ENCODE measurements at regions not wholly inside any gene's neighbourhood (a gene's known extent, or its start where the extent isn't known, plus 50 kb on each side); places are given as distances from the start of the nearest gene placed in this dataset.

DNA sequence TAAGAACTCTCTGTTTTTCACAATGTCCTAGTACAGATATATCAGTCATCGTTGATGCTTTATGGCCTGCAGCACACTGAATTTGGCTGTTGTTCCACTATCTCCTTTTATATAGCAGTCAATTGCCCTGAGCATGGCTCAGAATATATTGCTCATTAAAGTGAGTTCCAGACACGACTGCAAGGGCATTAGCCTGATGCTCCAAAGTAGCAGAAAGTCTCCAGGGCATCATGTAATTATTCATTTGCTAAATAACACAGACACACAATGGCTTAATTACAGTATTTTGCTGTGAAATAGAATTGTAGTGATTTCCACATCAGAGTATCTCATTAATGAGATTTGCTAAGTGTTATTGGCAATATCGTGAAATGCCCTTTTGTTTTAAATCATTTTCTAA lies 1167.5 kb downstream of the AACS start:
- DNase-seq, result no peak
- TF ChIP-seq EP300 (IDR thresholded peaks at IDR 0.05), result no peak
- no peak for TF ChIP-seq POLR2AphosphoS5 (IDR thresholded peaks at IDR 0.05)
- TF ChIP-seq, protein P1, sequence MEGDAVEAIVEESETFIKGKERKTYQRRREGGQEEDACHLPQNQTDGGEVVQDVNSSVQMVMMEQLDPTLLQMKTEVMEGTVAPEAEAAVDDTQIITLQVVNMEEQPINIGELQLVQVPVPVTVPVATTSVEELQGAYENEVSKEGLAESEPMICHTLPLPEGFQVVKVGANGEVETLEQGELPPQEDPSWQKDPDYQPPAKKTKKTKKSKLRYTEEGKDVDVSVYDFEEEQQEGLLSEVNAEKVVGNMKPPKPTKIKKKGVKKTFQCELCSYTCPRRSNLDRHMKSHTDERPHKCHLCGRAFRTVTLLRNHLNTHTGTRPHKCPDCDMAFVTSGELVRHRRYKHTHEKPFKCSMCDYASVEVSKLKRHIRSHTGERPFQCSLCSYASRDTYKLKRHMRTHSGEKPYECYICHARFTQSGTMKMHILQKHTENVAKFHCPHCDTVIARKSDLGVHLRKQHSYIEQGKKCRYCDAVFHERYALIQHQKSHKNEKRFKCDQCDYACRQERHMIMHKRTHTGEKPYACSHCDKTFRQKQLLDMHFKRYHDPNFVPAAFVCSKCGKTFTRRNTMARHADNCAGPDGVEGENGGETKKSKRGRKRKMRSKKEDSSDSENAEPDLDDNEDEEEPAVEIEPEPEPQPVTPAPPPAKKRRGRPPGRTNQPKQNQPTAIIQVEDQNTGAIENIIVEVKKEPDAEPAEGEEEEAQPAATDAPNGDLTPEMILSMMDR (IDR thresholded peaks at IDR 0.05), result no peak
- no peak for TF ChIP-seq POLR2A (IDR thresholded peaks at IDR 0.05)
- no peaks in the 10 kb centered on the region for H3K4me1 ChIP-seq
- no peaks in the 10 kb centered on the region for H3K9me3 ChIP-seq
- H3K27ac ChIP-seq, result no peak overlapping the region
- no peaks in the 10 kb centered on the region for H3K36me3 ChIP-seq
- no peak overlapping the region for H3K4me3 ChIP-seq
- intact Hi-C loops (cut with DNase I; ENCODE audit: low total_unique reads), result no loop called here
- H3K27me3 ChIP-seq, result no peaks in the 10 kb centered on the region
- WGBS, 5 donors, result 62 to 69% (median 66%) methylated on average over 3 of the region's 3 CpGs

DNA sequence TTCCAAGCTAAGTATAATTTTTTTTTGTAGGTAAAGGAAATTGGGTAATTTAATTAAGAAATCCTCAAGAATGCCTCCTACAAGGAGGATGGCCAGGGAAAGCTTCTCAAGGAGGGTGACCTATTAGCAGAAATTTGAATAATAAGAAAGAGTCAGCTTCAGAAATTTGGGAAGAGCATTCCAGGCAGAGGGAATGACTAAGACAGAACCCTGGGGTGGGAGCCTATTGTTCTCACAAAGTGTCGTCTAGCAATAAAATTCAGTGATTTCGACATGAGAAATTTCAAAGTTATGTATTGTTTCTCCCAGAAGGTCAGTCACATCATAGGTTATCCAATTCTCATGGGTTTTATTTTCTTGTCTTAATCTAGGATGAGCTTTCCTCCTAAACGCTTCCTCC lies 1168.4 kb downstream of the AACS start:
- TF ChIP-seq, protein P1 (IDR thresholded peaks at IDR 0.05), result no peak
- TF ChIP-seq EP300 (IDR thresholded peaks at IDR 0.05), result no peak
- no peak for TF ChIP-seq POLR2AphosphoS5 (IDR thresholded peaks at IDR 0.05)
- TF ChIP-seq POLR2A (IDR thresholded peaks at IDR 0.05), result no peak
- DNase-seq, result no peak
- H3K27ac ChIP-seq, result no peak overlapping the region
- H3K27me3 ChIP-seq, result no peaks in the 10 kb centered on the region
- H3K9me3 ChIP-seq, result no peaks in the 10 kb centered on the region
- no peaks in the 10 kb centered on the region for H3K4me1 ChIP-seq
- no peaks in the 10 kb centered on the region for H3K36me3 ChIP-seq
- no peak overlapping the region for H3K4me3 ChIP-seq
- intact Hi-C loops (cut with DNase I; ENCODE audit: low total_unique reads), result no loop called here
- 52 to 66% (median 55%) methylated on average over 3 of the region's 3 CpGs for WGBS, 5 donors

DNA sequence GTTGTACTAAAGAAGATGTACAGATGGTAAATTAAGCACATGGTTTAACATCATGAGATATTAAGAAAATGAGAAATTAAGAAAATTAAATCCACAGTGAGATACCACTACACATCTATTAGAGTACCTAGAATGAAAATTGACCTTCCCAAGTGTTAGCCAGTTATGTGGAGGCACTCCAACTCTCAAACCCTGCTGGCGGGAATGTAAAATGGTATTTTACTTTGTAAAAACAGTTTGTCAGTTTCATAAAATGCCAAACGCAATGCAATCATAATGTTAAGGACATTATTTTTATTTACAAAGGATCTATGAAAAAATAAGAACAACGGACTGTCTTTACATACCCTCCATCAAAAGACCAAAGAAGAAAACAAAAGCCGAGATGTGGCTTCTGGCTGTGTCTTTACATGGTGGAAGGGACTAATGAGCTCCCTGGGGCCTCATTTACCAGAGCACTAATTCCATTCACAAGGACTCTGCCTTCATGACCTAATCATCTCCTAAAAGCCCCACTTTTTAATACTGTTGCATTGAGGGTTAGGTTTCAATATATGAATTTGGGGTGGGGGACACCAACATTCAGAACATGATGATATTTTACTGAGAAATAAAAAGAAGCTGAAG lies 1178.7 kb downstream of the AACS start:
- TF ChIP-seq POLR2A (IDR thresholded peaks at IDR 0.05) (no peak), POLR2AphosphoS5 (IDR thresholded peaks at IDR 0.05) (no peak), EP300 (IDR thresholded peaks at IDR 0.05) (no peak)
- TF ChIP-seq, protein P1 (IDR thresholded peaks at IDR 0.05), result no peak
- no peak overlapping the region for H3K4me3 ChIP-seq
- no peak overlapping the region for H3K27ac ChIP-seq
- no peaks in the 10 kb centered on the region for H3K36me3 ChIP-seq
- no peaks in the 10 kb centered on the region for H3K4me1 ChIP-seq
- H3K9me3 ChIP-seq, result no peaks in the 10 kb centered on the region
- intact Hi-C loops (cut with DNase I; ENCODE audit: low total_unique reads), result no loop called here
- DNase-seq, result no peak
- WGBS, 5 donors, result 80 to 86% (median 85%) methylated on average over 4 of the region's 4 CpGs
- H3K27me3 ChIP-seq, result no peaks in the 10 kb centered on the region

DNA sequence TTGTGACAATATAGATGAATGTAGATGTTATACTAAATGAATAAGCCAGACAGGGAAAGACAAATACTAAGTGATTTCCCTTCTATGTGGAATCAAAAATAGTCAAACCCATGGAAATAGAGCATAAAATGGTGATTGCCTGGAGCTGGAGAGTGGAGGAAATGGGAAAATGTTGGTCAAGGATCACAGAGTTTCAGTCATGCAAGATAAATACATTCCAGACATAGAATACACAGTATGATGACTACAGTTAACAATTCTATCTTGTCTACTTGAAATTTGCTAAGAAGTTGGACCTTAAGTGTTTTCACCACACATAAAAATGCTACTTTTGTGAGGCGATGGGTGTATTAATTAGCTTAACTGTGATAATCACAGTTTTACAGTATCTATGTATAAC lies 1182.7 kb downstream of the AACS start:
- 80 to 98% (median 94%) methylated on average over 1 of the region's 1 CpG for WGBS, 5 donors
- intact Hi-C loops (cut with DNase I; ENCODE audit: low total_unique reads), result no loop called here
- H3K27ac ChIP-seq, result no peak overlapping the region
- peaks cover 0 to 7% (median 0%) of the 10 kb centered on the region in 4 donors for H3K9me3 ChIP-seq
- H3K36me3 ChIP-seq, result no peaks in the 10 kb centered on the region
- no peak for TF ChIP-seq POLR2AphosphoS5 (IDR thresholded peaks at IDR 0.05)
- no peak for TF ChIP-seq EP300 (IDR thresholded peaks at IDR 0.05)
- TF ChIP-seq POLR2A (IDR thresholded peaks at IDR 0.05), result no peak
- TF ChIP-seq, protein P1 (IDR thresholded peaks at IDR 0.05), result no peak
- no peak overlapping the region for H3K4me3 ChIP-seq
- no peak for DNase-seq
- H3K4me1 ChIP-seq, result no peaks in the 10 kb centered on the region
- H3K27me3 ChIP-seq, result no peaks in the 10 kb centered on the region

All from stomach (tissue), 8 donors.